ENCODE measurements at regions not wholly inside any gene's neighbourhood (a gene's known extent, or its start where the extent isn't known, plus 50 kb on each side); places are given as distances from the start of the nearest gene placed in this dataset.

GRCh38 chr14:30381861-30382480 is 177.0 kb upstream of the G2E3 start:
- TF ChIP-seq CTCF (IDR thresholded peaks at IDR 0.05) (no peak), POLR2A (IDR thresholded peaks at IDR 0.05) (no peak), POLR2AphosphoS5 (IDR thresholded peaks at IDR 0.05) (no peak)

Data from gastroesophageal sphincter (tissue), 3 donors.